GM12878 (cell line): ENCODE measurements at regions not wholly inside any gene's neighbourhood (a gene's known extent, or its start where the extent isn't known, plus 50 kb on each side); places are given as distances from the start of the nearest gene placed in this dataset.

Experiments used
- ATAC-seq: fragments of 200-7000 bp; cut with Tn5 transposase; 3 replicates; pipeline ENCODE4 v1.9.1; 2020; ENCODE audit warnings: mild to moderate bottlenecking, moderate library complexity
- BruUV-seq: library from RNA; stranded (reverse); fragments of 400-500 nt; replicated peaks from 2 replicates; lab custom pipeline; 2021; lab: Mats Ljungman, UMichigan
- CTCF ChIA-PET: fragments of 300-600 bp; sonication (Branson Sonifier 250); formaldehyde crosslinking; extraction: SDS; loops from one replicate; lab custom pipeline; 2021; ENCODE audit warnings: inconsistent platforms; lab: Yijun Ruan, JAX
- POLR2A ChIA-PET: fragments of 350-600 bp; formaldehyde crosslinking; extraction: SDS; loops from one replicate; lab custom pipeline; 2021; ENCODE audit warnings: inconsistent platforms; lab: Charles Lee
- RAD21 ChIA-PET: fragments of 300-600 bp; sonication (Branson Sonifier 250); formaldehyde crosslinking; loops from one replicate; lab custom pipeline; 2023; ENCODE audit warnings: antibody characterized with exemption; ENCODE audit not compliant: unreplicated experiment; lab: Charles Lee
- SMC1A ChIA-PET: fragments of 300-600 bp; sonication (Branson Sonifier 250); formaldehyde crosslinking; loops from one replicate; lab custom pipeline; 2023; ENCODE audit not compliant: unreplicated experiment, uncharacterized antibody; lab: Charles Lee
- DNase-seq: peaks from one replicate; pipeline ENCODE4 v3.0.0-alpha.2; 2011; ENCODE audit warnings: low read depth, low spot score
- FAIRE-seq: peaks from 3 replicates; lab custom pipeline; 2011; peaks lifted over from hg19 to GRCh38; lab: Jason Lieb, UNC
- H2AFZ ChIP-seq: 2 replicates; pipeline ENCODE4 v1.6.0; 2011; ENCODE audit warnings: low read depth, low read length, control low read depth; ENCODE audit not compliant: control insufficient read depth
- H3K27ac ChIP-seq: 2 replicates; pipeline ENCODE4 v1.5.1; 2011; ENCODE audit warnings: control low read depth; ENCODE audit not compliant: control insufficient read depth, insufficient read depth
- H3K27me3 ChIP-seq, 2 experiments: replicated peaks in 1 of 2; 2 replicates each; pipeline versions ENCODE4 v1.6.0 to v1.6.1; 2011; ENCODE audit warnings: low read length in 1 of 2; ENCODE audit not compliant: control insufficient read depth in 2 of 2, insufficient read depth in 2 of 2
- H3K36me3 ChIP-seq, 2 experiments: 2 replicates each; pipeline ENCODE4 v1.5.1; 2011; ENCODE audit warnings: low read length in 1 of 2; ENCODE audit not compliant: control insufficient read depth in 2 of 2, insufficient read depth in 2 of 2
- H3K4me1 ChIP-seq: 2 replicates; pipeline ENCODE4 v1.6.1; 2011; ENCODE audit warnings: mild to moderate bottlenecking, low read length, moderate library complexity, mixed read lengths; ENCODE audit not compliant: control insufficient read depth, insufficient read depth
- H3K4me2 ChIP-seq: 2 replicates; pipeline ENCODE4 v1.6.0; 2011; ENCODE audit warnings: control low read depth; ENCODE audit not compliant: control insufficient read depth, insufficient read depth
- H3K4me3 ChIP-seq: fragments of 200-600 bp; sonication (generic); 2 replicates; pipeline ENCODE4 v1.5.1; 2016
- H3K79me2 ChIP-seq: 2 replicates; pipeline ENCODE4 v1.6.0; 2011; ENCODE audit warnings: low read length; ENCODE audit not compliant: control insufficient read depth, insufficient read depth
- H3K9ac ChIP-seq: 2 replicates; pipeline ENCODE4 v1.8.0; 2011; ENCODE audit warnings: low read length, control low read depth, mixed read lengths; ENCODE audit not compliant: control insufficient read depth, insufficient read depth
- H3K9me3 ChIP-seq: replicated peaks from 3 replicates; pipeline ENCODE4 v1.5.1; 2011; ENCODE audit warnings: mild to moderate bottlenecking, low read length; ENCODE audit not compliant: control insufficient read depth, insufficient read depth
- H4K20me1 ChIP-seq: 2 replicates; pipeline ENCODE4 v1.6.0; 2011; ENCODE audit not compliant: control insufficient read depth, insufficient read depth
- ATF7 ChIP-seq: fragments of 450-650 bp; IDR thresholded peaks from 2 replicates; pipeline ENCODE4 v1.6.1; 2016; ENCODE audit warnings: low read depth, mild to moderate bottlenecking
- CBX5 ChIP-seq: sonication (generic); IDR thresholded peaks from 2 replicates; pipeline ENCODE4 v1.6.1; 2016; ENCODE audit warnings: low read depth, moderate library complexity, mild to moderate bottlenecking, inconsistent platforms
- ESRRA ChIP-seq: IDR thresholded peaks from 2 replicates; pipeline ENCODE4 v1.6.1; 2012; ENCODE audit warnings: mild to moderate bottlenecking, low read length, improper control_type of control experiment
- FOXK2 ChIP-seq: fragments of 450-650 bp; IDR thresholded peaks from 2 replicates; pipeline ENCODE4 v1.6.1; 2017; ENCODE audit warnings: mild to moderate bottlenecking, moderate library complexity
- GABPA ChIP-seq: IDR thresholded peaks from 2 replicates; pipeline ENCODE4 v1.6.1; 2014; ENCODE audit warnings: antibody characterized with exemption, low read depth, mild to moderate bottlenecking, inconsistent platforms
- GATAD2B ChIP-seq: fragments of 450-650 bp; conservative IDR thresholded peaks from 2 replicates; pipeline ENCODE4 v1.6.1; 2017; ENCODE audit warnings: low read depth, mild to moderate bottlenecking, moderate library complexity
- JUNB ChIP-seq: IDR thresholded peaks from 2 replicates; pipeline ENCODE4 v1.6.1; 2016; ENCODE audit warnings: antibody characterized with exemption, mild to moderate bottlenecking
- KAT2A ChIP-seq: conservative IDR thresholded peaks from 2 replicates; pipeline ENCODE4 v1.6.1; 2011; ENCODE audit warnings: low read depth, low read length; ENCODE audit not compliant: control insufficient read depth
- MYB ChIP-seq: fragments of 150-350 bp; IDR thresholded peaks from 2 replicates; pipeline ENCODE4 v1.6.1; 2014; ENCODE audit warnings: mild to moderate bottlenecking, low read depth, low read length, borderline replicate concordance
- NFIC ChIP-seq: IDR thresholded peaks from 2 replicates; pipeline ENCODE4 v1.6.1; 2012; ENCODE audit warnings: low read depth, mild to moderate bottlenecking, inconsistent platforms, low read length, moderate library complexity
- NFYB ChIP-seq: IDR thresholded peaks from 2 replicates; pipeline ENCODE4 v1.6.1; 2011; ENCODE audit warnings: low read depth, mild to moderate bottlenecking, low read length, improper control_type of control experiment, moderate library complexity; ENCODE audit not compliant: insufficient read depth
- NR2C1 ChIP-seq: fragments of 450-650 bp; IDR thresholded peaks from 2 replicates; pipeline ENCODE4 v1.6.1; 2017; ENCODE audit warnings: antibody characterized with exemption, mild to moderate bottlenecking, moderate library complexity
- YY1 ChIP-seq: IDR thresholded peaks from 2 replicates; pipeline ENCODE4 v1.6.1; 2011; ENCODE audit warnings: low read depth, mild to moderate bottlenecking, low read length
- WGBS: methylation state at CpG from one replicate; pipeline ENCODE4 v1.1.6; 2016; ENCODE audit warnings: low lambda C conversion rate; ENCODE audit not compliant: insufficient replicate concordance, insufficient coverage; ENCODE audit errors: missing lambda C conversion rate; 5-methylcytosine and 5-hydroxymethylcytosine counted together
- in situ Hi-C: fragments of 300-500 bp; cut with MboI; formaldehyde crosslinking; loops from 9 replicates; pipeline ENCODE4 v1.14.3; 2018; ENCODE audit warnings: mixed read lengths
- intact Hi-C: fragments of 100-400 bp; cut with micrococcal nuclease; formaldehyde crosslinking; loops from one replicate; pipeline ENCODE4 v1.14.2; 2022; ENCODE audit not compliant: unreplicated experiment

- no TSS peak for BruUV-seq
Measured at GRCh38 chr10:123562387-123562786, 103.8 kb upstream of the GPR26 start.

GRCh38 chr10:123562811-123563580 is 103.2 kb upstream of the GPR26 start:
- H3K4me2 ChIP-seq = no peak overlapping the region
- H3K79me2 ChIP-seq = no peaks in the 10 kb centered on the region
- SMC1A ChIA-PET = interaction anchor here (1.3 kb wide), 1 partner anchor 517 kb away, joined by 3 read pairs; no protein-coding TSS in a partner anchor
- POLR2A ChIA-PET = no interaction called here
- no peaks in the 10 kb centered on the region for H3K36me3 ChIP-seq
- no peak for ATAC-seq
- TF ChIP-seq YY1 (no peak), KAT2A (no peak), NFYB (no peak), GATAD2B (no peak), MYB (no peak), CBX5 (no peak), FOXK2 (no peak), ATF7 (no peak), ESRRA (no peak), NFIC (no peak)
- TF ChIP-seq, all 136 proteins: peak for 0
- WGBS = 31% methylated on average over 8 of the region's 8 CpGs
- Histone ChIP-seq H3K4me1 (peaks cover 14% of the 10 kb centered on the region), H3K27me3 (no peaks in the 10 kb centered on the region; a peak in 2 of 4 replicates), H2AFZ (no peak overlapping the region), H4K20me1 (no peaks in the 10 kb centered on the region), H3K4me3 (no peak overlapping the region), H3K9ac (no peak overlapping the region), H3K9me3 (no peaks in the 10 kb centered on the region), H3K27ac (no peak overlapping the region)
- ChIA-PET RAD21 (interaction anchor here (1.4 kb wide), 1 partner anchor 520 kb away, joined by 5 read pairs; no protein-coding TSS in a partner anchor), CTCF (interaction anchor here (0.8 to 2.0 kb wide), 7 partner anchors 10 to 520 kb away, joined by 3 to 7 read pairs (median 3); no protein-coding TSS in a partner anchor)
- in situ Hi-C loops (no loop called here), intact Hi-C loops (no loop called here)
- FAIRE-seq (no peak), DNase-seq (no peak)
- no TSS peak for BruUV-seq

More at GRCh38 chr10:123562387-123562786, 103.8 kb upstream of the GPR26 start:
- no peak overlapping the region for H3K9ac ChIP-seq
- ATAC-seq (no peak), DNase-seq (no peak), FAIRE-seq (no peak)
- POLR2A ChIA-PET = no interaction called here
- RAD21 ChIA-PET = interaction anchor here (1.4 kb wide), 1 partner anchor 519 kb away, joined by 5 read pairs; no protein-coding TSS in a partner anchor
- SMC1A ChIA-PET = interaction anchor here (1.3 kb wide), 1 partner anchor 516 kb away, joined by 3 read pairs; no protein-coding TSS in a partner anchor
- no peaks in the 10 kb centered on the region for H3K36me3 ChIP-seq
- no peaks in the 10 kb centered on the region for H3K9me3 ChIP-seq
- peaks cover 20% of the 10 kb centered on the region for H3K4me1 ChIP-seq
- no peak overlapping the region for H3K27ac ChIP-seq
- H2AFZ ChIP-seq = no peak overlapping the region
- H3K4me3 ChIP-seq = no peak overlapping the region
- WGBS = 41% methylated on average over 1 of the region's 1 CpG
- H3K4me2 ChIP-seq = no peak overlapping the region
- H4K20me1 ChIP-seq = no peaks in the 10 kb centered on the region
- CTCF ChIA-PET = interaction anchor here (1.2 to 2.0 kb wide), 6 partner anchors 336 to 519 kb away, joined by 3 to 7 read pairs (median 4); no protein-coding TSS in a partner anchor
- in situ Hi-C loops = no loop called here
- no peak for TF ChIP-seq GABPA
- TF ChIP-seq JUNB = no peak
- no peak for TF ChIP-seq NR2C1
- TF ChIP-seq, all 136 proteins: peak for 0
- H3K79me2 ChIP-seq = no peaks in the 10 kb centered on the region
- no peaks in the 10 kb centered on the region; a peak in 2 of 4 replicates for H3K27me3 ChIP-seq
- intact Hi-C loops = no loop called here
